Thyroid gland (tissue), 4 donors: ENCODE measurements at regions not wholly inside any gene's neighbourhood (a gene's known extent, or its start where the extent isn't known, plus 50 kb on each side); places are given as distances from the start of the nearest gene placed in this dataset.

ENCODE experiments used
- DNase-seq, 2 donors: peaks; one replicate each; pipeline ENCODE4 v3.0.0-alpha.2; 2019
- H3K27ac ChIP-seq, 3 donors: fragments of 200-600 bp; sonication (generic); 1 replicate in 2 of 3; 2 replicates in 1 of 3; pipeline ENCODE4 v1.5.1; 2016 to 2019; ENCODE audit warnings: mild to moderate bottlenecking in 1 of 3, moderate library complexity in 1 of 3
- H3K27me3 ChIP-seq: fragments of 200-600 bp; sonication (generic); one replicate; pipeline ENCODE4 v1.5.1; 2019
- H3K36me3 ChIP-seq, 2 donors: fragments of 200-600 bp; sonication (generic); one replicate each; pipeline ENCODE4 v1.5.1; 2016 to 2019
- H3K4me1 ChIP-seq, 2 donors: fragments of 200-600 bp; sonication (generic); one replicate each; pipeline ENCODE4 v1.5.1; 2017 to 2019
- H3K4me3 ChIP-seq, 3 donors: fragments of 200-600 bp; sonication (generic); replicated peaks in 1 of 3; 1 replicate in 2 of 3; 2 replicates in 1 of 3; pipeline ENCODE4 v1.5.1; 2016; ENCODE audit warnings: mild to moderate bottlenecking in 1 of 3
- H3K9me3 ChIP-seq: fragments of 200-600 bp; sonication (generic); one replicate; pipeline ENCODE4 v1.5.1; 2017
- CTCF ChIP-seq, 6 experiments: fragments of 200-600 bp in 3 of 6; fragments of 450-650 bp in 3 of 6; sonication (generic) in 3 of 6; IDR thresholded peaks; one replicate each; pipeline ENCODE4 v1.5.1; 2016 to 2019; ENCODE audit warnings: antibody characterized with exemption in 6 of 6, mild to moderate bottlenecking in 2 of 6, inconsistent platforms in 1 of 6, moderate library complexity in 1 of 6
- POLR2A ChIP-seq, 2 donors: fragments of 450-650 bp; IDR thresholded peaks; one replicate each; pipeline ENCODE4 v1.6.1; 2017; ENCODE audit warnings: antibody characterized with exemption in 2 of 2, mild to moderate bottlenecking in 2 of 2, moderate library complexity in 1 of 2
- WGBS, 2 donors: methylation state at CpG; one replicate each; pipeline ENCODE4 v1.1.5; 2017; 5-methylcytosine and 5-hydroxymethylcytosine counted together
- intact Hi-C: fragments of 100-400 bp; cut with DNase I; formaldehyde crosslinking; loops from one replicate; pipeline ENCODE4 v1.15.1; 2023

- H3K4me1 ChIP-seq, result no peaks in the 10 kb centered on the region
- no peaks in the 10 kb centered on the region for H3K36me3 ChIP-seq
- no peak overlapping the region for H3K4me3 ChIP-seq
- intact Hi-C loops, result no loop called here
- H3K27ac ChIP-seq, result no peak overlapping the region
- H3K9me3 ChIP-seq, result no peaks in the 10 kb centered on the region
- DNase-seq, result no peak
- 87 to 94% methylated on average over 3 of the region's 3 CpGs for WGBS, 2 donors
- no peaks in the 10 kb centered on the region for H3K27me3 ChIP-seq
- no peak for TF ChIP-seq CTCF (IDR thresholded peaks at IDR 0.05)
- TF ChIP-seq POLR2A (IDR thresholded peaks at IDR 0.05), result no peak
These were observed 347.3 kb downstream of the ZIC1 start for GRCh38 chr3:147756476-147756875.

GRCh38 chr3:147757866-147758265 lies 348.7 kb downstream of the ZIC1 start:
- Histone ChIP-seq H3K4me1 (no peaks in the 10 kb centered on the region), H3K9me3 (no peaks in the 10 kb centered on the region), H3K4me3 (no peak overlapping the region), H3K27me3 (no peaks in the 10 kb centered on the region), H3K36me3 (no peaks in the 10 kb centered on the region), H3K27ac (no peak overlapping the region)
- intact Hi-C loops, result no loop called here
- TF ChIP-seq CTCF (IDR thresholded peaks at IDR 0.05) (no peak), POLR2A (IDR thresholded peaks at IDR 0.05) (no peak)
- WGBS, 2 donors, result 79 to 89% methylated on average over 3 of the region's 3 CpGs
- DNase-seq, result peak in 1 of 2 donors; percentile 0

GRCh38 chr3:147758771-147759170 lies 349.6 kb downstream of the ZIC1 start:
- TF ChIP-seq POLR2A (IDR thresholded peaks at IDR 0.05) (no peak), CTCF (IDR thresholded peaks at IDR 0.05) (no peak)
- H3K36me3 ChIP-seq, result no peaks in the 10 kb centered on the region
- 69 to 79% methylated on average over 2 of the region's 2 CpGs for WGBS, 2 donors
- H3K4me1 ChIP-seq, result no peaks in the 10 kb centered on the region
- H3K9me3 ChIP-seq, result no peaks in the 10 kb centered on the region
- H3K27ac ChIP-seq, result no peak overlapping the region
- intact Hi-C loops, result no loop called here
- no peak overlapping the region for H3K4me3 ChIP-seq
- DNase-seq, result no peak
- H3K27me3 ChIP-seq, result no peaks in the 10 kb centered on the region

GRCh38 chr3:147760085-147760484 lies 350.9 kb downstream of the ZIC1 start:
- H3K36me3 ChIP-seq, result no peaks in the 10 kb centered on the region
- intact Hi-C loops, result no loop called here
- WGBS, 2 donors, result 80 to 84% methylated on average over 1 of the region's 1 CpG
- no peak overlapping the region for H3K4me3 ChIP-seq
- no peaks in the 10 kb centered on the region for H3K9me3 ChIP-seq
- H3K27me3 ChIP-seq, result no peaks in the 10 kb centered on the region
- no peaks in the 10 kb centered on the region for H3K4me1 ChIP-seq
- H3K27ac ChIP-seq, result no peak overlapping the region
- TF ChIP-seq POLR2A (IDR thresholded peaks at IDR 0.05) (no peak), CTCF (IDR thresholded peaks at IDR 0.05) (no peak)
- DNase-seq, result no peak

GRCh38 chr3:147760941-147761340 lies 351.8 kb downstream of the ZIC1 start:
- WGBS, 2 donors, result 42 to 45% methylated on average over 2 of the region's 2 CpGs
- Histone ChIP-seq H3K4me1 (no peaks in the 10 kb centered on the region), H3K4me3 (no peak overlapping the region), H3K36me3 (no peaks in the 10 kb centered on the region), H3K27me3 (no peaks in the 10 kb centered on the region), H3K27ac (no peak overlapping the region), H3K9me3 (no peaks in the 10 kb centered on the region)
- DNase-seq, result no peak
- intact Hi-C loops, result no loop called here
- TF ChIP-seq POLR2A (IDR thresholded peaks at IDR 0.05) (no peak), CTCF (IDR thresholded peaks at IDR 0.05) (no peak)
